ENCODE measurements at regions not wholly inside any gene's neighbourhood (a gene's known extent, or its start where the extent isn't known, plus 50 kb on each side); places are given as distances from the start of the nearest gene placed in this dataset.

- TF ChIP-seq CTCF (IDR thresholded peaks at IDR 0.05; ENCODE audit: insufficient read depth, low read length, poor library complexity, severe bottlenecking) (no peak), EZH2phosphoT487 (conservative IDR thresholded peaks at IDR 0.05; ENCODE audit: low read length) (no peak)
These were observed 270.7 kb downstream of the ALG10 start for GRCh38 chr12:34292736-34293625.
